GM19438 (cell line): ENCODE measurements at regions not wholly inside any gene's neighbourhood (a gene's known extent, or its start where the extent isn't known, plus 50 kb on each side); places are given as distances from the start of the nearest gene placed in this dataset.
"Not testable (repeated sequence)": the region's sequence is repeated elsewhere in the genome, so short reads cannot be mapped to it uniquely, and the experiment has no call there.

Experiments
- ATAC-seq: cut with Tn5 transposase; IDR thresholded peaks from one replicate; pipeline ENCODE4 v1.9.1; 2021; ENCODE audit warnings: low read depth; ENCODE audit not compliant: unreplicated experiment

DNA sequence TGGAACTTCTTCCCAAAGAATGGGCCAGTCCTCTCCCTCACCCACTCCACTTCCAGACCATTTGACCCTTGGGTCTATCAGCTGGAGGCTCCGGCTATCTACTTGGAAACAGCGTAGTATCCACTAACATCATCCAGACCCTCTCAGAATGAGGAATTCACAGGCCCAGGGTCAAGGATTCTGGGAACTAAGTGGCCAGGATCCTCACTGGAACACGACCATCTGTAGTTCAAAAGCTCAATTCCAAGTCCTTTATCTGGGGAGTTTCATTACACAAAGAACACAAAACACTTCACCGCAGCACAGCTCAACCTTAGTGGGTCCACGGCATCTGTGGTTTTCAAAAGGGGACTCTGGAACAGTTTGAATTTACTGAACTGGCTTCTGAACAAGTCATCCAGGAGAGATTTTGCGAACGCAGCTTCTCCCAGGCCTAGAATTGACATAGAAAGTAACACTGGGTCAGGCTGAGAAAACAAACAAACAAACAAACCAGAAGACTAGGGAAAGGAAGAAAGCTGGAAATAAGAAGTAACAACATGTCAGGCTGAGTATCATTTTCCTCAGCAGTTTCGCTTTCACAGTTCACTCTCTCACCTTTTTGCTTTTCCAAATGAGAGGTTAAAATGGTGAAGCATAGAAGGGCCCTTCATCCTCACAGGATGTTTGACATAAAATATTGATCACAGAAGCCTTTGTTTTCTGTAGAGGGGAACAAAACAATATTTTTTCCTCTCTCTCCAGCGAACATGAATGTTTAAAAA, 57.6 kb upstream of the USP6NL start:
- no peak for ATAC-seq

DNA sequence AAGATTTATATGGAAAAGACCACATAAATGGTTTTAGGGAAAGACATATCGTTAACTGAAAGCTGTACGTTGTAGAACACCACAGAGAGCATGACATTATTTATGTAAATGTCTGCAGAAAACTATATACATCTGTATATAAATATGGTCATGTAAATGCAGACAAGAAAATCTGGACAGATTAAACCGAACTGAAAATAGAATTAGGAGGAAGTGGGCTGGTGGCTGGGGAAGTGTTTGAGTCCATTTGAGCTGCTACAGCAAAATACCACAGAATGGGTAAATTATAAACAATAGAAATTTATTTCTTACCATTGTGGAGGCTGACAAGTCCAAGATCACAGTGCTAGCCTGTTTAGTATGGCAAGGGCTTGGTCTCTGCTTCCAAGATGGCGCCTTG, 56.3 kb upstream of the USP6NL start:
- no peak for ATAC-seq

- peak; percentile 74 for ATAC-seq
Observed at GRCh38 chr10:11663763-11664555, 52.5 kb upstream of the USP6NL start.

DNA sequence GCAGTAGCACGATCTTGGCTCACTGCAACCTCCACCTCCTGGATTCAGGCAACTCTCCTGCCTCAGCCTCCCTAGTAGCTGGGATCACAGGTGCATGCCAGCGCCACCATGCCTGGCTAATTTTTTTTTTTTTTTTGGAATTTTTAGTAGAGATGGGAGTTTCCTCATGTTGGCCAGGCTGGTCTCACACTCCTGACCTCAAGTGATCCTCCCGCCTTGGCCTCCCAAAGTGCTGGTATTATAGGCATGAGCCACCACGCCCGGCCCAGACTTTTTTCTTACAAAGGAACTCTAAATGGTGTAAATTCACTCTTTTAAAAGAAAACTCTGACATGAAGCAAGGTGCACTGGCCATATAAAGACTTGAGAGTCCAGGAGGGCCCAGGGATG, 51.7 kb upstream of the USP6NL start:
- ATAC-seq = not testable (repeated sequence)

- ATAC-seq = no peak
Observed at GRCh38 chr10:11661441-11661840, 50.0 kb upstream of the USP6NL start.
